ENCODE measurements at regions not wholly inside any gene's neighbourhood (a gene's known extent, or its start where the extent isn't known, plus 50 kb on each side); places are given as distances from the start of the nearest gene placed in this dataset.

- no peak overlapping the region for H3K4me2 ChIP-seq
- H3K27me3 ChIP-seq, result no peaks in the 10 kb centered on the region
- H3K9me3 ChIP-seq, result peaks cover 6% of the 10 kb centered on the region
- no peak overlapping the region for H3K27ac ChIP-seq
- H4K20me1 ChIP-seq, result no peaks in the 10 kb centered on the region
- no peaks in the 10 kb centered on the region for H3K4me1 ChIP-seq
- no peak for TF ChIP-seq Cebpa-rat (IDR thresholded peaks at IDR 0.05)
- no peaks in the 10 kb centered on the region for H3K36me3 ChIP-seq
- H3K4me3 ChIP-seq, result no peak overlapping the region
- H3K9ac ChIP-seq, result no peak overlapping the region
These were observed 157.3 kb upstream of the TET2 start for GRCh38 chr4:104989371-104989770.

- Histone ChIP-seq H3K27me3 (no peaks in the 10 kb centered on the region), H3K36me3 (no peaks in the 10 kb centered on the region), H3K4me3 (no peak overlapping the region), H3K9me3 (no peaks in the 10 kb centered on the region), H3K9ac (no peak overlapping the region), H3K27ac (no peak overlapping the region), H4K20me1 (no peaks in the 10 kb centered on the region), H3K4me2 (no peak overlapping the region), H3K4me1 (no peaks in the 10 kb centered on the region)
- no peak for TF ChIP-seq Cebpa-rat (IDR thresholded peaks at IDR 0.05)
These were observed 144.4 kb upstream of the TET2 start for GRCh38 chr4:105002278-105002677.

- Histone ChIP-seq H3K27ac (no peak overlapping the region), H3K27me3 (no peaks in the 10 kb centered on the region), H3K4me1 (no peaks in the 10 kb centered on the region), H3K9me3 (no peaks in the 10 kb centered on the region), H4K20me1 (no peaks in the 10 kb centered on the region), H3K4me2 (no peak overlapping the region), H3K4me3 (no peak overlapping the region), H3K9ac (no peak overlapping the region), H3K36me3 (no peaks in the 10 kb centered on the region)
- TF ChIP-seq Cebpa-rat (IDR thresholded peaks at IDR 0.05), result no peak
These were observed 132.4 kb upstream of the TET2 start for GRCh38 chr4:105014234-105014633.

DNA sequence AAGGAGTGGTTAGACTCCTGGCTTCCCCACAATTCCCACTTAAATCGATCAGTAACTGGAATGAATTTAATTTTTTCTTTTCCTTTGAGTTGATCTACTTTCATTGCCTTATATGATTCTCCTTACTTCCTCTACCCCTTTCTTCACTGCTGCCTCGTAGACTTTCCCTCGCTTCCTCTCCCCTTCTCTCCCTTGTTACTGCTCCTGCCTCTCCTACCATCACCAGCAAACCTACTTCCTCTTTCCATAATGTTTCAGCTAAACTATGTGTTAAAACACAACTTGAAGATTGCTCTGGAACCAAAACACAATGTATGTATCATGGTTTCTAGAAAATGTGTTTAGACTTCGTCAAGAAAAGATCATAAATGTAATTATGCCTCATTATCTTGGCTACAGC lies 132.0 kb upstream of the TET2 start:
- no peak overlapping the region for H3K4me3 ChIP-seq
- no peak overlapping the region for H3K27ac ChIP-seq
- H3K9ac ChIP-seq, result no peak overlapping the region
- H4K20me1 ChIP-seq, result no peaks in the 10 kb centered on the region
- H3K9me3 ChIP-seq, result no peaks in the 10 kb centered on the region
- H3K27me3 ChIP-seq, result no peaks in the 10 kb centered on the region
- no peak for TF ChIP-seq Cebpa-rat (IDR thresholded peaks at IDR 0.05)
- no peak overlapping the region for H3K4me2 ChIP-seq
- no peaks in the 10 kb centered on the region for H3K36me3 ChIP-seq
- H3K4me1 ChIP-seq, result no peaks in the 10 kb centered on the region

GRCh38 chr4:105015750-105016149 lies 130.9 kb upstream of the TET2 start:
- H3K4me3 ChIP-seq, result no peak overlapping the region
- no peaks in the 10 kb centered on the region for H3K9me3 ChIP-seq
- TF ChIP-seq Cebpa-rat (IDR thresholded peaks at IDR 0.05), result no peak
- H3K4me1 ChIP-seq, result no peaks in the 10 kb centered on the region
- no peaks in the 10 kb centered on the region for H3K36me3 ChIP-seq
- no peak overlapping the region for H3K9ac ChIP-seq
- no peaks in the 10 kb centered on the region for H3K27me3 ChIP-seq
- no peak overlapping the region for H3K4me2 ChIP-seq
- H3K27ac ChIP-seq, result no peak overlapping the region
- no peaks in the 10 kb centered on the region for H4K20me1 ChIP-seq

DNA sequence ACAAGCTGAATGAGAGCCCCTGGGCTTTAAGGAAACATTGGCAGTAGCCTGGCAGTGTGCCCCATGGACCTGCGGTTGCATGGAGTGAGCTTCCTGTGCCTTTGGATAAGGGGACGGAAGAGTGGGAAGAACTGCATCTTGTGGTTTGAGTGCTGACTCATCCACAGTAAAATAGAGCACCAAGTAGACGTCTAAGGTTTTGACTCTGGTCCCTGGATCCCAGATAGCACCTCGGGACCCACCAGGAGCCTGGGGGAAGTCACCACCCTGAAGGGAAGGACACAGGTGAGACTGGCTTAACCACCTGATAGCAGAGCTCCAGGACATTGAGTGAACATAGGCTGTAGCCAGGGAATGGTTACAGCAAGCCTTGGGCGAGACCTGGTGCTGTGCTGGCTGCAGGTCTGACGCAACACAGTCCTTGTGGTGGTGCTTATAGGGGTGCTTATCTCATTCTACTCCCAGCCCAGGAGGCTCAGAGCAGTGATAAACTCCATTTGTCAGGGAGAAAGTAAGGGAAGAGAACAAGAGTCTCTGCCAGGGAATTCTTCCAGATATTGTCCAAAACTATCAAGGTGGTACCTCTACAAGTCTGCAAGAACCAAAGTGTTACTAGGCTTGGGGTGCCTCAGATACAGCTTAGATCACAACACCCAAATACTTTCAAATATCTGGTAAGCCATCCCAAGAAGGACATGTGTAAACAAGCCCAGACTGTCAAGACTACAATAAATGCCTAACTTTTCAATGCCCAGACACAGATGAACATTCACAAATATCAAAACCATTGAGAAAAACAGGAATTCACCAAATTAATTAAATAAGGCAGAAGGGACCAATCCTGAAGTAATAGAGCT lies 123.6 kb upstream of the TET2 start:
- H3K4me2 ChIP-seq, result no peak overlapping the region

GRCh38 chr4:105023668-105024055 lies 123.0 kb upstream of the TET2 start:
- H3K36me3 ChIP-seq, result no peaks in the 10 kb centered on the region
- no peaks in the 10 kb centered on the region for H3K27me3 ChIP-seq
- H3K9me3 ChIP-seq, result no peaks in the 10 kb centered on the region
- H4K20me1 ChIP-seq, result no peaks in the 10 kb centered on the region
- H3K4me1 ChIP-seq, result 0 out of 2 replicates have a peak, but pooled peaks cover 3% of the 10 kb centered on the region
- no peak overlapping the region for H3K4me2 ChIP-seq
- H3K4me3 ChIP-seq, result no peak overlapping the region
- no peak for TF ChIP-seq Cebpa-rat (IDR thresholded peaks at IDR 0.05)
- no peak overlapping the region for H3K27ac ChIP-seq
- H3K9ac ChIP-seq, result no peak overlapping the region

More for the DNA sequence above, 123.6 kb upstream of the TET2 start:
- H3K27me3 ChIP-seq, result no peaks in the 10 kb centered on the region
- H3K4me1 ChIP-seq, result 0 out of 2 replicates have a peak, but pooled peaks cover 3% of the 10 kb centered on the region
- no peak for TF ChIP-seq Cebpa-rat (IDR thresholded peaks at IDR 0.05)
- no peaks in the 10 kb centered on the region for H4K20me1 ChIP-seq
- no peak overlapping the region for H3K4me3 ChIP-seq
- no peak overlapping the region for H3K9ac ChIP-seq
- no peak overlapping the region for H3K27ac ChIP-seq
- no peaks in the 10 kb centered on the region for H3K9me3 ChIP-seq
- no peaks in the 10 kb centered on the region for H3K36me3 ChIP-seq

GRCh38 chr4:105025263-105026017 lies 121.2 kb upstream of the TET2 start:
- Histone ChIP-seq H3K27ac (no peak overlapping the region), H3K27me3 (no peaks in the 10 kb centered on the region), H3K9ac (no peak overlapping the region), H3K4me2 (no peak overlapping the region), H3K9me3 (no peaks in the 10 kb centered on the region), H3K36me3 (no peaks in the 10 kb centered on the region), H4K20me1 (no peaks in the 10 kb centered on the region), H3K4me3 (no peak overlapping the region), H3K4me1 (0 out of 2 replicates have a peak, but pooled peaks cover 3% of the 10 kb centered on the region)
- TF ChIP-seq Cebpa-rat (IDR thresholded peaks at IDR 0.05), result no peak

- no peaks in the 10 kb centered on the region for H3K27me3 ChIP-seq
- H4K20me1 ChIP-seq, result no peaks in the 10 kb centered on the region
- no peaks in the 10 kb centered on the region for H3K36me3 ChIP-seq
- H3K4me3 ChIP-seq, result no peak overlapping the region
- H3K4me1 ChIP-seq, result no peaks in the 10 kb centered on the region
- no peak overlapping the region for H3K4me2 ChIP-seq
- H3K9me3 ChIP-seq, result no peaks in the 10 kb centered on the region
- no peak overlapping the region for H3K9ac ChIP-seq
- H3K27ac ChIP-seq, result no peak overlapping the region
- no peak for TF ChIP-seq Cebpa-rat (IDR thresholded peaks at IDR 0.05)
These were observed 109.7 kb upstream of the TET2 start for GRCh38 chr4:105036991-105037390.

DNA sequence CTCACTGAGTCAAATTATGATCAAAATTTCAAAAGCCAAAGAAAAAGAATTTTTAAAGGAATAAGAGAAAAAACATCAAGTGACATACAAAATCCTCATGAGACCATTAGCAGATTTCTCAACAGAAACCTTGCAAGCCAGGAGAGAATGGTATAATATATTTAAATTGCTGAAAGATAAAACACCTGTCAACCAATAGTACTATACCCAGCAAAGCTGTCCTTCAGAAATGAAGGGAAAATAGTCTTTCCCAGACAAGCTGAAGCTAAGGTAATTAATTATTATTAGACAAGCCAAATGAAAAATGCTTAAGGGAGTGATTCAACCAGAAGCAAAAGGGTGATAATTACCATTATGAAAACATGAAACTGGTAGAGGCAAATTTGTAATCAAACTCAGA lies 104.2 kb upstream of the TET2 start:
- H3K4me3 ChIP-seq, result no peak overlapping the region
- H3K36me3 ChIP-seq, result no peaks in the 10 kb centered on the region
- no peak for TF ChIP-seq Cebpa-rat (IDR thresholded peaks at IDR 0.05)
- H3K9me3 ChIP-seq, result no peaks in the 10 kb centered on the region
- H3K27me3 ChIP-seq, result no peaks in the 10 kb centered on the region
- no peak overlapping the region for H3K4me2 ChIP-seq
- no peak overlapping the region for H3K9ac ChIP-seq
- H3K4me1 ChIP-seq, result no peaks in the 10 kb centered on the region
- H3K27ac ChIP-seq, result no peak overlapping the region
- H4K20me1 ChIP-seq, result no peaks in the 10 kb centered on the region

Data from BLaER1 (cell line).